Endothelial cell of umbilical vein (primary cell): ENCODE measurements at regions not wholly inside any gene's neighbourhood (a gene's known extent, or its start where the extent isn't known, plus 50 kb on each side); places are given as distances from the start of the nearest gene placed in this dataset.

ENCODE experiments used
- BruUV-seq: library from RNA; stranded (reverse); fragments of 400-500 nt; replicated peaks from 2 replicates; lab custom pipeline; 2021; lab: Mats Ljungman, UMichigan
- CTCF ChIA-PET: fragments of 300-600, 350-600 bp; sonication (Branson Sonifier 250); formaldehyde crosslinking; loops from one replicate; lab custom pipeline; 2021; ENCODE audit warnings: antibody characterized with exemption, inconsistent platforms; lab: Charles Lee
- POLR2A ChIA-PET: fragments of 300-600, 350-600 bp; sonication (Branson Sonifier 250); formaldehyde crosslinking; loops from one replicate; lab custom pipeline; 2021; ENCODE audit warnings: antibody characterized with exemption, inconsistent platforms; lab: Charles Lee
- DNase-seq: peaks from one replicate; pipeline ENCODE4 v3.0.0-alpha.2; 2011; ENCODE audit warnings: low read depth, low spot score
- FAIRE-seq: peaks from 2 replicates; lab custom pipeline; 2011; peaks lifted over from hg19 to GRCh38; lab: Jason Lieb, UNC
- H2AFZ ChIP-seq: 2 replicates; pipeline ENCODE4 v1.6.0; 2012; ENCODE audit warnings: low read depth, low read length, control low read depth, inconsistent platforms
- H3K27ac ChIP-seq: 2 replicates; pipeline ENCODE4 v1.5.1; 2011; ENCODE audit warnings: low read depth, mild to moderate bottlenecking, control low read depth, low read length, moderate library complexity; ENCODE audit not compliant: insufficient read depth
- H3K27me3 ChIP-seq, 2 experiments: 2 replicates each; pipeline versions ENCODE4 v1.6.0 to v1.6.1; 2011; ENCODE audit warnings: low read length in 2 of 2, mixed read lengths in 1 of 2; ENCODE audit not compliant: control insufficient read depth in 2 of 2, insufficient read depth in 2 of 2
- H3K36me3 ChIP-seq, 2 experiments: 2 replicates in 1 of 2; 3 replicates in 1 of 2; pipeline ENCODE4 v1.5.1; 2011; ENCODE audit warnings: low read length in 2 of 2, mild to moderate bottlenecking in 1 of 2, moderate library complexity in 1 of 2; ENCODE audit not compliant: control insufficient read depth in 2 of 2, insufficient read depth in 2 of 2; ENCODE audit errors: extremely low read depth in 1 of 2
- H3K4me1 ChIP-seq: 3 replicates; pipeline ENCODE4 v1.5.1; 2011; ENCODE audit warnings: mild to moderate bottlenecking, low read length; ENCODE audit not compliant: control insufficient read depth, insufficient read depth; ENCODE audit errors: extremely low read depth
- H3K4me2 ChIP-seq: 2 replicates; pipeline ENCODE4 v1.6.1; 2011; ENCODE audit warnings: low read length, control low read depth, mixed read lengths; ENCODE audit not compliant: insufficient read depth
- H3K4me3 ChIP-seq, 3 experiments: fragments of 200-600 bp in 1 of 3; sonication (generic), shearing (Covaris generic) in 1 of 3; replicated peaks in 1 of 3; 2 replicates each; pipeline ENCODE4 v1.5.1; 2011 to 2016; ENCODE audit warnings: control low read depth in 3 of 3, low read length in 3 of 3, mild to moderate bottlenecking in 2 of 3, inconsistent platforms in 1 of 3, low read depth in 1 of 3, moderate library complexity in 1 of 3; ENCODE audit not compliant: insufficient read depth in 1 of 3
- H3K79me2 ChIP-seq: 2 replicates; pipeline ENCODE4 v1.6.0; 2012; ENCODE audit warnings: low read length, inconsistent platforms; ENCODE audit not compliant: control insufficient read depth, insufficient read depth
- H3K9ac ChIP-seq: replicated peaks from 2 replicates; pipeline ENCODE3; 2011; ENCODE audit warnings: low read length, control low read depth; ENCODE audit not compliant: insufficient read depth; ENCODE audit errors: extremely low read depth
- H3K9me1 ChIP-seq: replicated peaks from 3 replicates; pipeline ENCODE4 v1.6.0; 2011; ENCODE audit warnings: mild to moderate bottlenecking, low read length; ENCODE audit not compliant: control insufficient read depth, insufficient read depth; ENCODE audit errors: extremely low read depth
- H3K9me3 ChIP-seq: replicated peaks from 2 replicates; pipeline ENCODE4 v1.5.1; 2012; ENCODE audit warnings: low read length, inconsistent platforms; ENCODE audit not compliant: control insufficient read depth, insufficient read depth
- H4K20me1 ChIP-seq: replicated peaks from 2 replicates; pipeline ENCODE3; 2011; ENCODE audit warnings: mild to moderate bottlenecking, low read length; ENCODE audit not compliant: control insufficient read depth, insufficient read depth; ENCODE audit errors: extremely low read depth
- EZH2 ChIP-seq: IDR thresholded peaks from 2 replicates; pipeline ENCODE4 v1.6.1; 2012; ENCODE audit warnings: borderline replicate concordance, low read depth, mild to moderate bottlenecking, moderate library complexity, low read length, inconsistent platforms; ENCODE audit not compliant: severe bottlenecking
- FOS ChIP-seq: IDR thresholded peaks from 2 replicates; pipeline ENCODE4 v1.6.1; 2011; ENCODE audit warnings: mild to moderate bottlenecking, low read length, moderate library complexity, borderline replicate concordance; ENCODE audit not compliant: insufficient read depth
- GATA2 ChIP-seq: IDR thresholded peaks from 2 replicates; pipeline ENCODE4 v1.7.0; 2011; ENCODE audit warnings: low read depth, mild to moderate bottlenecking, moderate library complexity, mixed read lengths, low read length; ENCODE audit not compliant: insufficient read length, insufficient read depth
- JUN ChIP-seq: IDR thresholded peaks from 2 replicates; pipeline ENCODE4 v1.6.1; 2011; ENCODE audit warnings: borderline replicate concordance, low read depth; ENCODE audit not compliant: insufficient read length, insufficient read depth
- MAX ChIP-seq: IDR thresholded peaks from 2 replicates; pipeline ENCODE4 v1.6.1; 2011; ENCODE audit not compliant: insufficient read depth, insufficient read length
- MYC ChIP-seq: IDR thresholded peaks from one replicate; pipeline ENCODE4 v1.6.1; 2011; ENCODE audit warnings: mild to moderate bottlenecking, low read depth, low read length
- POLR2A ChIP-seq: IDR thresholded peaks from 2 replicates; pipeline ENCODE4 v1.6.1; 2012; ENCODE audit warnings: low read depth, mild to moderate bottlenecking, control low read depth, low read length
- POLR2AphosphoS5 ChIP-seq: IDR thresholded peaks from 2 replicates; pipeline ENCODE4 v1.6.1; 2012; ENCODE audit warnings: low read depth, mild to moderate bottlenecking, control low read depth, low read length, moderate library complexity; ENCODE audit not compliant: insufficient read depth
- dilution Hi-C: fragments of 300-500 bp; cut with MboI; formaldehyde crosslinking; loops from one replicate; pipeline ENCODE4 v1.15.0; 2019; ENCODE audit warnings: low sequenced_read_pairs; ENCODE audit not compliant: extremely low pct_ligation_motif_present
- intact Hi-C: fragments of 100-400 bp; cut with micrococcal nuclease; formaldehyde crosslinking; loops from one replicate; pipeline ENCODE4 v1.10.0; 2022
- TF ChIP-seq, protein P1 (sequence below), 2 donors: IDR thresholded peaks; 1 replicate in 1 of 2; 2 replicates in 1 of 2; pipeline ENCODE4 v1.5.1; 2011; ENCODE audit warnings: low read length in 2 of 2, mild to moderate bottlenecking in 2 of 2, moderate library complexity in 2 of 2, control low read depth in 1 of 2, inconsistent platforms in 1 of 2, low read depth in 1 of 2; ENCODE audit not compliant: insufficient read depth in 1 of 2; ENCODE audit errors: extremely low read depth in 1 of 2

GRCh38 chr12:92338671-92339070 is 193.0 kb upstream of the BTG1 start:
- no peak overlapping the region for H3K4me3 ChIP-seq
- TF ChIP-seq GATA2 (no peak), FOS (no peak), POLR2AphosphoS5 (no peak), POLR2A (no peak), MAX (no peak), JUN (no peak), EZH2 (no peak), MYC (no peak)
- TF ChIP-seq, protein P1, sequence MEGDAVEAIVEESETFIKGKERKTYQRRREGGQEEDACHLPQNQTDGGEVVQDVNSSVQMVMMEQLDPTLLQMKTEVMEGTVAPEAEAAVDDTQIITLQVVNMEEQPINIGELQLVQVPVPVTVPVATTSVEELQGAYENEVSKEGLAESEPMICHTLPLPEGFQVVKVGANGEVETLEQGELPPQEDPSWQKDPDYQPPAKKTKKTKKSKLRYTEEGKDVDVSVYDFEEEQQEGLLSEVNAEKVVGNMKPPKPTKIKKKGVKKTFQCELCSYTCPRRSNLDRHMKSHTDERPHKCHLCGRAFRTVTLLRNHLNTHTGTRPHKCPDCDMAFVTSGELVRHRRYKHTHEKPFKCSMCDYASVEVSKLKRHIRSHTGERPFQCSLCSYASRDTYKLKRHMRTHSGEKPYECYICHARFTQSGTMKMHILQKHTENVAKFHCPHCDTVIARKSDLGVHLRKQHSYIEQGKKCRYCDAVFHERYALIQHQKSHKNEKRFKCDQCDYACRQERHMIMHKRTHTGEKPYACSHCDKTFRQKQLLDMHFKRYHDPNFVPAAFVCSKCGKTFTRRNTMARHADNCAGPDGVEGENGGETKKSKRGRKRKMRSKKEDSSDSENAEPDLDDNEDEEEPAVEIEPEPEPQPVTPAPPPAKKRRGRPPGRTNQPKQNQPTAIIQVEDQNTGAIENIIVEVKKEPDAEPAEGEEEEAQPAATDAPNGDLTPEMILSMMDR (IDR thresholded peaks at IDR 0.05; ENCODE audit: extremely low read depth in 1 of 2, insufficient read depth in 1 of 2, low read depth in 1 of 2, low read length in 2 of 2): no peak
- H4K20me1 ChIP-seq: no peaks in the 10 kb centered on the region
- peak; percentile 57 for DNase-seq
- no peak overlapping the region for H3K27ac ChIP-seq
- no peaks in the 10 kb centered on the region for H3K9me1 ChIP-seq
- ChIA-PET POLR2A (no interaction called here), CTCF (no interaction called here)
- peaks cover 9% of the 10 kb centered on the region for H3K4me1 ChIP-seq
- no peaks in the 10 kb centered on the region for H3K36me3 ChIP-seq
- no peak overlapping the region for H3K9ac ChIP-seq
- no TSS peak for BruUV-seq
- intact Hi-C loops: no loop called here
- H3K79me2 ChIP-seq: no peaks in the 10 kb centered on the region
- H3K9me3 ChIP-seq: no peaks in the 10 kb centered on the region
- no peak overlapping the region for H3K4me2 ChIP-seq
- no peak for FAIRE-seq
- H3K27me3 ChIP-seq: no peaks in the 10 kb centered on the region
- H2AFZ ChIP-seq: no peak overlapping the region
- dilution Hi-C loops: no loop called here
